ENCODE measurements at regions not wholly inside any gene's neighbourhood (a gene's known extent, or its start where the extent isn't known, plus 50 kb on each side); places are given as distances from the start of the nearest gene placed in this dataset.
A peak's percentile ranks its signal among the peaks of the same experiment; 100 is the strongest.
"Not testable (repeated sequence)": the region's sequence is repeated elsewhere in the genome, so short reads cannot be mapped to it uniquely, and the experiment has no call there.

DNA sequence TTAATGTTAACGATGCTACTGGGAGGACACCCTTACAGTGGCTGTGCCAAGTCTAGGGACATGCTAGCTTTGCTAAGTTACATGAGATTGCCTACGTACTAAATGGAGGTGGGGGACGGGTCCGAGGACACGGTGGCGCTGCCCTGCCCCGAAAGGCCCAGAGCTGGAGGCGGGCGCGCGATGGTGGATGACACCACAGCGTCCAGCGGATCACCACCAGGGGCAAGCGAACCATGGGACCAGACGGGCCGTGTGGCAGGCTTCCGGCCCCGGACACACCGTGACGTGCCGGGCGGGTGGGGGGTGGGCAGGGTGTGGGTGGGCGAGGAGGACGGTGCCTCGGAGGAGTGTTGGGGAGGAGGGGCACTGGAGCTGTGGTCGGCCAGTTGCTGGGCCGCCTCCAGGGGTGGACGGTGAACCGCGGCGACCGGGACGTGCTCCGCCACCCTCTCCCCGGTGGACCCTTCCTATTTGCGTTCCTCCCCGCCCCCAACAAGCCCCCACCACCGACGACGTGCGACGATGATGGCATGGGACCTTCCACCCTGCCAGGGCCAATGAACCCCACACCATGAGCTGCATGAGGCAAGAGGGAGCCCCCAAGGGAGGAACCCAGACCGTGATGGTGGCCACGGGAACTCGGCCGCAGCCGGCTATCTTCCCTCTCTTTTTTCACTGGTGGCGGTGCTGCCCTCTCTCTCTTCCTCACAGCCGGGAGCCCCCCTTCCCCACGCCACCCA lies 773.3 kb upstream of the DEFB115 start:
- peak; percentile 4 for DNase-seq (ENCODE audit: low spot score)

GRCh38 chr20:30484749-30485070 lies 772.8 kb upstream of the DEFB115 start:
- DNase-seq (ENCODE audit: low spot score) = peak; percentile 6

DNA sequence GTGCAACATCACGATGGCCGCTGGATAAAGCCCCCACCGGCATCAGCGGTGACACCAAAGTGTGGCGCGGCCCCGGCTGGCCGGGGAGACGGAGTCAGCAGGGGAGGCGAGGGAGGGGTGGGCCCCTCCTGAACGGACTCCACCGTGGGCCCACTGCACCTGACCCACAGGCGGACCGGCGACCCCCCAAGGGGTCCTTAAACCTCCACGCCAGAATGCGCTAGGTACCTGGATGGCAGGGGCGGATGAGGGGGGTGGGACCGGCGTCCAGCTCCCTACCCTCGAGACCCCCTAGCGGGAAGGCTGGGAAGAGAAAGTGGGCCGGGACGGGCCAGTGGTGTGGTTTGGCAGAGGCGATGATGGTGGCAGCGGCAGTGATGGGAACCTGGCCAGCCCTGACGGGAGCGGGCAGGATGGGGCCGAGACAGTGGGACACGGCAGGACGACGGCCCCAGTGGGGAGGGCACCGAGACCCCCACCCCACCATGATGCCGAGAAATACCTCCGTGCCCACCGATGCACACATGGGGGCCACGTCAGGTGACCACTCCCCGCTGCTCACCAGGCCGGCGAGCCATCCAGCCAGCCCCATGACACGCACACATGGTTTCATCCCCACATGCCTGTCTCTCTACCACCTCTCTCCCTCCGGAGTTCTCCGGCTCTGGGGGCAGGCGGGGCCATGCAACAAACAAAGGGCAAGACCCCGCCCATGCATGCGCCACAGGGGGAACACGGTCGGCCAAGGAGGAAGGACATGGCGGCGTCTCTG lies 771.9 kb upstream of the DEFB115 start:
- DNase-seq (ENCODE audit: low spot score) = peak; percentile 21

- DNase-seq (ENCODE audit: low spot score) = peak; percentile 2
Observed at GRCh38 chr20:30486103-30486478, 771.4 kb upstream of the DEFB115 start.

GRCh38 chr20:30487461-30487860 lies 770.0 kb upstream of the DEFB115 start:
- peak; percentile 0 for DNase-seq (ENCODE audit: low spot score)

DNA sequence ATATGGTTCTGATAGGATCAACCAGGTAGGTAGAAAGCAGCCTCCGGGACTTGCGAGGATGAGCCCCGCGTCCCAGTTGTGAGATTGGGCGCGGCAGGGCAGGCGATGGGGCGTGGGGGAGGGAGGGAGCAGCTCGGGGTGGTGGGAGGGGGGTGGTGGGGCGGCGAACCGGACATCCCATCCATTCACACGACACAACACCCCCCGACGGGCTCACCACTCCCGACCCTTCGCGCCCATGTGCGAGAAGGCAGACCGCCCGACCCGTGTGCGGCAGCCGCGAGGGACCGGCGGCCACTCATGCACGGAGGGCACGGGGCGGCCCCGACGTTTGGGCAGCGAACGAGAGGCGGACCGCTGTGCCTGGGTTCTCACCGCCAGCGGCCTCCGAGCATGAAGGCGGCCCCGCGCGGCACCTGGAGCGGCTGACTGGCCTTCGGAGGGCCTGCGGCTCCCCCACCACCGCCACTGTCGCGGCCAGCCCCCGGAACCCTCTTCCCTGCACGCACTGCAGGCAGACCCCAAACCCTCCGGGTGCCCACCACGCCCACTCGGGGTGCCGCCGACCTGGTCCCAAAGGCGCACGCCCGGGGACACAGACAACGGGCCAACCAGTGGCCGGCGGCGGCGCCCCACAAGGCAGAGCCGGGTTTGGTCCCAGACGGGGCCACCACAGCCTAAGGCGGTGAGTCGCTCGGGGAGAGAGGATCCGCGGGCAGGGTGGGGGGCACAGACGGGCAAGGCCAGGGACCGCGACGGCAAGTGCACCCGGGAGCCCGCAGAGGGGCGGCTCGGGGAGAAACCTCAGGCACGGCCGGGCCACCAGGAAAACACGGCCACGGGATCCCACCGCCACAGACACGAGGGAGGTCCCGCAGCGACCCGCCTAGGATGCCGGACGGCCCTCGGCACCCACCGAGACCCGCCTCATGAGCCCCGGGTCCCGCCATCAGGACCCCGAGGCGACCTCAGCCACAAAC lies 769.2 kb upstream of the DEFB115 start:
- DNase-seq (ENCODE audit: low spot score) = peak; percentile 8

- DNase-seq (ENCODE audit: low spot score) = no peak
Observed at GRCh38 chr20:30488941-30489613, 768.4 kb upstream of the DEFB115 start.

GRCh38 chr20:30489614-30490003 lies 767.9 kb upstream of the DEFB115 start:
- no peak for DNase-seq (ENCODE audit: low spot score)

GRCh38 chr20:30491016-30491415 lies 766.4 kb upstream of the DEFB115 start:
- DNase-seq (ENCODE audit: low spot score) = no peak

DNA sequence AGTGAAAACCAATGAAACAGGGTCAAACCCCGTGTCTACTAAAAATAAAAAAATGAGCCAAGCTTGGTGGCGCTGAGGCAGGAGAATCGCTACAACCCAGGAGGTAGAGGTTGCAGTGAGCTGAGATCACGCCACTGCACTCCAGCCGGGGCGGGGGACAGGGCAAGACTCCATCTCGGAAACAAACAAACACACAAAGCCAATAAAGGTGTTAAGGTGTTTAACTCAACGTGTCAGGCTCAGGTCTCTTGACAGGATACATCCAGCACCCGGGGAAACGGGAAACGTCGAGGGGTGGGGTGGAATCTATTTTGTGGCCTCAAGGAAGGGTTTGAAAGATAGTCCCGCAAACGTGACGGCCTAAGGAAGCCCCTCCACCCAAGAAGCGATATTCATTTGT lies 760.8 kb upstream of the DEFB115 start:
- not testable (repeated sequence) for DNase-seq (ENCODE audit: low spot score)

GRCh38 chr20:30497191-30497590 lies 760.3 kb upstream of the DEFB115 start:
- DNase-seq (ENCODE audit: low spot score) = not testable (repeated sequence)

DNA sequence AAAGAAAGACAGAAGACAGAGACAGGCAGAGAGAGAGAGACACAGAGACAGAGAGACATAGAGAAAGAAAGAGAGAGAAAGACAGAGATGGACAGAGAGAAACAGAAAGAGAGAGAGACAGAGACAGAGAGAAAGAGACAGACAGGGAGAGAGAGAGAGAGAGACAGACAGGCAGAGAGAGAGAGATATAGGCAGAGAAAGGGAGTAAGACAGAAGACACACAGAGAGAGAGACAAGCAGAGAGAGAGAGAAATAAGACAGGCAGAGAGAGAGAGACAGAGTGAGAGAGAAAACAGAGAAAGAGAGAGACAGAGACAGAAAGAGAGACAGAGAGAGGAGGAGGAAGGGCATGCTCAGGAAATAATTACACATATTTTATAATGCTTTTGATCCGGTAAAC lies 758.3 kb upstream of the DEFB115 start:
- no peak for DNase-seq (ENCODE audit: low spot score)

GRCh38 chr20:30499716-30500446 lies 757.6 kb upstream of the DEFB115 start:
- not testable (repeated sequence) for DNase-seq (ENCODE audit: low spot score)

GRCh38 chr20:30500447-30500820 lies 757.0 kb upstream of the DEFB115 start:
- DNase-seq (ENCODE audit: low spot score) = not testable (repeated sequence)

- no peak for DNase-seq (ENCODE audit: low spot score)
Observed at GRCh38 chr20:30500829-30501440, 756.5 kb upstream of the DEFB115 start.

GRCh38 chr20:30502670-30503069 lies 754.8 kb upstream of the DEFB115 start:
- DNase-seq (ENCODE audit: low spot score) = no peak

DNA sequence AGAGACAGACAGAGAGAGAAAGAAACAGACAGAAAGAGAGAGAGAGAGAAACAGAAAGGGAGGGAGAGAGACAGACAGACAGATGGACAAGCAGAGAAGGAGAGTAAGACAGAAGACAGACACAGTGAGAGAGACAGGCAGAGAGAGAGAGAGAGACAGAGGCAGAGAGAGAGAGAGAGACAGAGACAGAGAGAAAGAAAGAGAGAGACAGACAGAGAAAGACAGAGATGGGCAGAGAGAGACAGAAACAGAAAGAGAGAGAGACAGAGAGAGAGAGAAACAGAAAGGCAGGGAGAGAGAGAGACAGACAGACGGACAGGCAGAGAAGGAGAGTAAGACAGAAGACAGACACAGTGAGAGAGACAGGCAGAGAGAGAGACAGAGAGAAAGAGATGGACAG lies 754.3 kb upstream of the DEFB115 start:
- not testable (repeated sequence) for DNase-seq (ENCODE audit: low spot score)

DNA sequence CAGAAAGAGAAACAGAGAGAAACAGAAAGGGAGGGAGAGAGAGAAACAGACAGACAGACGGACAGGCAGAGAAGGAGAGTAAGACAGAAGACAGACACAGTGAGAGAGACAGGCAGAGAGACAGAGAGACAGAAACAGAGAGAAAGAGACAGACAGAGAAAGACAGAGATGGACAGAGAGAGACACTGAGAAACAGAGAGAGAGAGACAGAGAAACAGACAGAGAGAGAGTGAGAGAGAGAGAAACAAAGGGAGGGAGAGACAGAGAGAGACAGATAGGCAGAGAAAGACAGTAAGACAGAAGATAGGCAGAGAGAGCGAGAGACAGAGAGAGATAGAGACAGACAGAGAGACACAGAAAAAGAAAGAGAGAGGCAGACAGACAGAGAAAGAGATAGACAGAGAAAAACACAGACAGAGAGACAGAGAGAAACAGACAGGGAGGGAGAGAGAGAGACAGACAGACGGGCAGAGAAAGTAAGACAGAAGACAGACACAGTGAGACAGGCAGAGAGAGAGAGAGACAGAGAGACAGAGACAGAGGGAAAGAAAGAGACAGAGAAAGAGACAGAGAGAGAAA lies 753.4 kb upstream of the DEFB115 start:
- no peak for DNase-seq (ENCODE audit: low spot score)

GRCh38 chr20:30505566-30505965 lies 751.9 kb upstream of the DEFB115 start:
- DNase-seq (ENCODE audit: low spot score) = no peak

DNA sequence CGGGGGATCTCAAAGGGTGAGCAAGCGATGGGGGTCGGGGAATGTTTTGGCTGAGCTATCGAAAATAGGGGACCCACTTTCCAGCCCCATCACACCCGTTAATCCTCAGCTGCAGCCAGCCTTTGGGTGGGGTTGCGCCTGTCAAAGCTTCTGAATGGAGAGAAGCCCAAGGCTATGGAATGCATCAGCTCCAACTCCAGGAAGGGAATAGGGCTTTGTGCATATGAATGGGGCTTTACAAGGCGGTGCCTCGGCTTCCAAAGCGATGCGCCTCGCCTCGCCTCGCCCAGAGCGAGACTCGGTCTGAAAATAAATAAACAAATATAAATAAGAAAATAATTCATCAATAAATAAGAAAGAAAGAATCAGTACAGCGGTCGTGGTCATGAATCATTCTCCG lies 751.4 kb upstream of the DEFB115 start:
- no peak for DNase-seq (ENCODE audit: low spot score)

Data from D341Med (cell line).